GM21619 (cell line): ENCODE measurements at regions not wholly inside any gene's neighbourhood (a gene's known extent, or its start where the extent isn't known, plus 50 kb on each side); places are given as distances from the start of the nearest gene placed in this dataset.
"Not testable (repeated sequence)": the region's sequence is repeated elsewhere in the genome, so short reads cannot be mapped to it uniquely, and the experiment has no call there.

Experiments
- ATAC-seq: cut with Tn5 transposase; IDR thresholded peaks from one replicate; pipeline ENCODE4 v1.9.1; 2021; ENCODE audit not compliant: unreplicated experiment

DNA sequence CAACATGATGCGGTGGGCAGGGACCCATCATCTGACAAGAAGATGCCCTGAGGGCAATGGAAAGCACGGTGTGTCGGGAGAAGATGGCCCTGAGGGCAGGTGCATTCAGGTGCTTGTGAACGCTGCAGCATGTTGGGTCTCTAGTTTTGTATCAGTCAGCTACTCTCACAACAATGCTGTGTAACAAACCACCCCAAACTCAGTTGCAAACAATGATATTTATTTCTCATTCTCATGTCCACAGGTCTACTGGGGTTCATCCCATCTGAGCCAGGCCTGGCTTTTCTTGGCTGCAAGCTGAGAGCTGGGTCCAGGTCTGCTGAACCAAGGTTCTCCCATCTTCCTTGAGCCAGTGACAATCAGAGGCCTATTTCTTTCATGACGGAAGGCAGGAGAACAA, 461.6 kb downstream of the PREX1 start:
- no peak for ATAC-seq

DNA sequence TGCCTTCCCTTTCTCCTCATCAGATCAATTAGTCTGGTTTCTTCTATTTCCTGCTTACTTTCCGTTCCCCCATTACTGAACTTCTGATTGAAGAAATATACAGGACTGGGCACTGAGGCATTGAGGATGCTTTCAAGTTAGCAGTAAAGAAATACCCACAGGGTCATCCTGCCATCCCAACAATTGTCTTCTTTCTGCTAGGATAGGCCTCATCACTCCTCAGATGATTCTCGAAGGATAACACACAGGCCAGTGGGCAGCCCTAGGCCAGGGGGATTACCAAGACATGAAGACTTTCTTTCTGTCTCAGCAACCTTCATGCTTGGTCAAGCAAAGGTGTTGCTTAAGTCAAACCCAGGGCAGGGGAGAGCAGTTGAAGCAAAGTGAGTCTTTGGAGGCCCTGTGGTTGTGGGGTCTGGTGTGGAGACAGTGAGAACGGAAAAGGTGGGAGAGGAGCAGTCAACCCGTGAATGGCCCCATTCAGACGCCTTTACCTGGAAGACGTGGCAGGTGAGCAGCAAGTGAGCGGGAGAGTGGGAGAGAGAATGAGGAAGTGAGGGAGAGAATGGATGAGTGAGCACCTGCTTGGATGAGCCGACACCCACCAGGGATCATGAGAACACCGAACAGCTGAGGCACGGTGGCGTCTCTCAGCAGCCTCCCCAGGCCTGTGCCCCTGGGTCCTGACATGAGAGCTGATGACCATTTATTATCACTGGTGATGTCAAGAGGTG, 462.9 kb downstream of the PREX1 start:
- no peak for ATAC-seq

DNA sequence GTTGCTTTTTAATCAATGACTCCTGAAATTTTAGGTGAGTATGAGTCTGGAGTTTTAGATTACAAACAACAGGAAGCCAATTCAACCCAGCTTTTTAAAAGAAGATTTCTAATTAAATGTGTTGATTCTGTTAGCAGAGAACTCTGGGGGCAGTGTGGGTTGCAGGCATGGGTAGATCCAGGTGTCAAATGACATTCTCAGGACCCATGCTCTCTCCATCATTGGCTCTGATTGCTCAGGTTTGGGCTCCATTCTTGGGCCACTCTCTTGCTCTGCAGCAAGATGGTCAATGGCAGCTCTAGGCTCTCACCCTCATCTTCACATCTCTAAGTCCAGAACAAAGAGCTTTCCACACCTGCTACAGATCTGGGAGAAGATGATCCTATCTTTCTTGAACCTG, 463.7 kb downstream of the PREX1 start:
- no peak for ATAC-seq

DNA sequence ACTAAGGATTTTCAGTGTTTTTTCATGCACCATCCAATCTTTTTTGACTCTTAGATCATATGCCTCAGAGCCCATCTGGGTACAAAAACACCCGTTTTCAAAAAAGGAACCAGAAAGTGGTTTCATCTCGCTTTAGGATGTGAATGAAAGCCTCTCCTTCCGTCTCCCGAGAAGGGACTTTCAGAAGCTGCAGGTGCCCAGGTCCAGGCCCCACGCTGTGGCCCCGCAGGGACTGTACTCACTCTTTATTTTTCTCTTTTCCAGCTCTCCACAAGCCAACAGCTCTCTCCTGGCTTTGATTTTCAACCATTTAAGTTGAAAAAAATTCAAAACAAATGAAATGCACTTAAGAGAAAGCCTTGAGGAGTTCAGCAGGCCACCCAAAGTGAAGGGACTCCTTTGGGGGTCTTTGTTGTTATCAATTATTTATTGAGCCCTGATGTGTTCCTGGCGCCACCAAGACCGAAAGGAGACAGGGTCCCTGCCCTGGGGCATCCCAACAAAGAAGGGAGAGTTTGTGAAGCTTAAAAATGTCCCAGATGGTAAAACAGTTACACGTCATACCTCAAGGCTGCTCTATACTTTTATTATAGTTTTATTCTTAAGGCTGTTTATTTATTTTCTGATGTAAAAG, 467.3 kb downstream of the PREX1 start:
- ATAC-seq = peak; percentile 40

DNA sequence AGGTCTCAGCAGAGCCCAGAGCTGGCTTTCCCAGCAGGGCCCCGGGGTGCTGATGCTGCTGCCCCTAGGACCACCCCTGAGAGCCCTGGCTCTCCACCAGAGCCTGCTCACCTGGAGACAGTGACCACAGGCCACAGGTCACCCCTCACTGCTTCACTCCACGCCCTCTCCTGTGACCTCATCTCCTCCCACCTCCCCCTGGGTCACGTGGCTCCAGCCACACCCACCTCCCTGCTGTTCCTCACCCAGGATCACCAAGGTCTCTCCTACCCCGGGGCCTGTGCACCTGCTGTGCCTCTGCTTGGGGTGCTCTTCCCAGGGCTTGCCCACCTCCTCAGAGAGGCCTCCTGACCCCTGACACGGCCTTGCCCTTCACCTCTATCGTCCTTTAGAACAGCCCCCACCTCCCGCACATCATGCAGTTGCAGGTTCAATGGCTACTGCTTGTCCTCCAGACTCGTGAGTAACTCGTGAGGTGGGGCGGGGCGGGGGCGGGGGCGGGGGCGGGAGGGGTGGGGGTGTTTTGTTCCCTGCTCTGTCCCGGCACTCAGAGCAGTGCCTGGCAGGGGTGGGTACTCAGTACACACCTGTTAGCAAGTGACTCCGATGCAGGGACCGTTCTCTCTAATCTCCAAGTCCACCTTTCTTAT, 468.0 kb downstream of the PREX1 start:
- peak; percentile 50 for ATAC-seq

DNA sequence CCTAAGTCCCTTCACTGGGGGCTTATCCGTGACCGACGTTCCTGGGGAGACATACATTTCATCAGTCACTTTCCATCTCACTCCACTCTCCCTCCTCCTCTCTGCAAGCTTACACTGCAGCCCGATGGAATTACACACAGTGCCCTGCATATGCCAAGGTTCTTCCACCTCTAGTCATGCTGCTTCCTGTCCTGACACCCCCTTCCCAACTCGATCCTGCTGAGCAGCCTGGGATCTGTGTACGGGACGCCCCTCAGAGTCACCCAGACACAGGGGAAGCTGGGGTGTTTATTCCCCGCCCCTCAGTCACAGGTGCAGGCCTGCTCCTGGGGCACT, 468.8 kb downstream of the PREX1 start:
- not testable (repeated sequence) for ATAC-seq

DNA sequence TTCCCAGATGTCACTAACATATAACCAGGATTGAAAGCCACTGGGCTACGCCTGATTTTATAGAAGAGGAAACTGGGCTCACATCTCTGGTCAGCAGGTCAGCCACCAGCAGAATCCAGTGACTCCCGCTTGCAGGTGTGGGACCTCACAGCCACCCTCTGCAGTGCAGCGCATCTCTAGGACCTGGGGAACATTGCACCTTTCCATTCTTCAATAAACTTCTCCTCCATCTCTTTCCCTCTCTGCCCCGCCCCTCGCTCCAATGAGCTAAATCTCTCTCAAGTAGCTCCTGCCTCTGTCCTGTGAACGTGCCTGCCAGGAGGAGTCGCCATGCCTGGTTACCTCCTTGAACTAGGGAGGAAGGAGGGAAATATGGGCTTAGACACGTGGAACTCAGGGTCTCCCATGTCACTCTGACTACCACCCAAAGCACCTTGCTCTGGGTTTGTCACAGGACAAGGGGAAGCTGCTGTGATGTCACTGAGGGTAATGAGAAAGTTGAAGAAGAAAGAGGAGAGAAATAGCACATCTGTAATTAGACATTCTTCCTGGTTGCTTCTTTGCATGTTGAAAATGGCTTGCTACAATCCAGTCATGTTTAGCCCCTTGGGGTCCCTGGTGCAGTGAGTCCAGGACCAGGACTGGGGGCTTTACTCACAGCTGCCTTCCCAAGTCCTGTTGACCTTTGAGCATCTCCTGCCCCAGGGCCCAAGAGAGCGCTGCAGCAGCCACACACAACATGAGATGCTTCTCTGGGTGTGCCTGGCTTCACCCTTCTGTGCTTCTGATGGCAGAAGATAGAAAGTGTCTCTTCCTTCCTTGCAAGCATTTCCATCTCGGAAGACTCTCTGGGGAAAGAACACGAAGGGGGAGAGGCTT, 469.4 kb downstream of the PREX1 start:
- ATAC-seq = no peak

DNA sequence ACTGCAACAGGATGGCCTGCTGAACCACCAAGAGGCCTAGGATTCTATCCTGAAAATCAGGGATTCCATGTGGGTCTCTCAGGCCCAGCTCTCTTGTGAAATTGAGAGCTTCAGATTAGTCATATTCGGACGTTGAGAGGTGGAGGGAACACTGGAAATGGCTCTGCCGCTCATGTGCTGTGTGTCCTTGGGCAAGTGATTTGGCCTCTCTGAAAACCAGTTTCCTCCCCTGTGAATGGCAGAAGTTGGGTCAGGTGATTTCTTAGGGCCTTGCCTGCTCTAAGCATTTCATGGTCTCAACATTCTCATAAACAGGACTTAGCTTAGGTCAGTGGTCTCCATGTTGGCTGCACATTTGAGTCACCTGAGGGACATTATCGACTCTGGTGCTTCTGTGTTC, 470.1 kb downstream of the PREX1 start:
- no peak for ATAC-seq

DNA sequence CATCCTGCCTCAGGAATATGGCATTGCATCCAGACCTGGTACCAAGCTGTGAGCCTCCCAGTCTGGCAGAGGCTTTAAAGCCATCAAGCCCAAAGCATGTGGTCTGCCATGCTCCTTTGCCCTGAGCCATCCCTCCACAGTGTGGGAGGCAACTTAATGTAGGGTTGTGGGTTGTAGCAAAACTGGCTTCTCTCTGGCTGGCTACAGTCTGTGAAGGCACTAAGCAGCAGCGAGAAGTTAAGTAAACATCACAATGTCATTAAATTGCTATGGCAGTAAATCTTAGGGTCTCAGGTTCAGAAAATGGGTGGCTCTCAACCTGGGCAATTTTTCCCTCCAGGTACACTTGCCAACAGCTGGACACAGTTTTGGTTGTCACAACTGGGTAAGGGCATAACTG, 472.9 kb downstream of the PREX1 start:
- ATAC-seq = no peak

DNA sequence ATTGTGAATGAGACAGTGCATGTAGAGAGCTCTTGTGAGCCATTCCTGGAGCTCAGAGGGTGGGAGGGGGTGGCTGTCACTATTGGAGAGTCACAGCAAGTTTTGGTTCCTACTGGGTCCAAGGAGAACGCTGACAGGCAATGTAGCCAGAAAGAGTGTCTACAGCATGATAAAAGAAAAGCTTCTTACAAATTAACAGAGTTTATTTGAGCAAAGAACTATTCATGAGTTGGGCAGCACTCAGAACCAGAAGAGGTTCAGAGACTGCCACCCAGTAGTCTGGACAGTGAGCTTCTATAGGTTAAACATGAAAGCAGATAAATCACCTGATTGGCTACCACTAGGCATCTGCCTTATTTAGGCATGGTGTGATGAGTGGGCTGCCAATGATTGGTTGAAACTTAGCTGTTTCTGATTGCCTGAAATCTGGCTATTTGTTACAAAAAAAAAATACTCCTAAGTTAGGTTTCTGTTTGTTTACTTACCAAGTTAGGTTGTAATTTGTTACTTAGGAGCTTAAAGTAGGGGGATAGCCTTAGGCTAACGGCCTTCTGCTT, 473.4 kb downstream of the PREX1 start:
- no peak for ATAC-seq

DNA sequence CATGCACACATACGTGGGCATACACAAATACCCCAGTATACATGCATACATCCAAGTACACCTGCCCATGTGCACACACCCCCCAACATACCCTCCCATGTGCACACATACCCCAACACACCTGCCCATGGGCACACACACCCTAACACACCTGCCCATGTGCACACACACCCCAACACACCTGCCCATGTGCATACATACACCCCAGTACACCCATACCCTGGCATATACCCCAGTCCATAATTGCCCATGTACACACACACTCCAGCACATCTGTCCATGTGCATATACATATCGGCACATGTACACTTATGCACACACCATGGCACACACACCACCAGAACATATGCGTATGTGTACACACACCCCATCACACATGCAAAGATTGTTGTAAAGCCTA, 475.2 kb downstream of the PREX1 start:
- ATAC-seq = no peak

DNA sequence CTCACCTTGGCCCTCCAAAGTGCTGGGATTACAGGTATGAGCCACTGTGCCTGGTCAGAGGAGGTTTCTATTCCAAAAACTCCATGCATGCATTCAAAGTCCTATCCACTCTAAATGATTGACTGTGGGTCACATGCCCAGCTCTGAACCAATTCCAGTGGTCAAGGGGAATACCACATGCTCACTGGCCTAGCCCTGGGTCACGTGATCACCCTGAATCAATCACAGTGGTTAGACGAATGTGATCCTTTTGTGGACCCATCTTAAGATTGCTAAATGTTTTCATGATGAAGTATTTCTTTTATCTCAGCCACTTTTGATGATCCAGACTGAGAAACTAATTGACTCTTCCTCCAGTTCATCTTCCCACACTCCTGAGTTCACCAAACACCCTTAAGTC, 475.8 kb downstream of the PREX1 start:
- ATAC-seq = no peak

DNA sequence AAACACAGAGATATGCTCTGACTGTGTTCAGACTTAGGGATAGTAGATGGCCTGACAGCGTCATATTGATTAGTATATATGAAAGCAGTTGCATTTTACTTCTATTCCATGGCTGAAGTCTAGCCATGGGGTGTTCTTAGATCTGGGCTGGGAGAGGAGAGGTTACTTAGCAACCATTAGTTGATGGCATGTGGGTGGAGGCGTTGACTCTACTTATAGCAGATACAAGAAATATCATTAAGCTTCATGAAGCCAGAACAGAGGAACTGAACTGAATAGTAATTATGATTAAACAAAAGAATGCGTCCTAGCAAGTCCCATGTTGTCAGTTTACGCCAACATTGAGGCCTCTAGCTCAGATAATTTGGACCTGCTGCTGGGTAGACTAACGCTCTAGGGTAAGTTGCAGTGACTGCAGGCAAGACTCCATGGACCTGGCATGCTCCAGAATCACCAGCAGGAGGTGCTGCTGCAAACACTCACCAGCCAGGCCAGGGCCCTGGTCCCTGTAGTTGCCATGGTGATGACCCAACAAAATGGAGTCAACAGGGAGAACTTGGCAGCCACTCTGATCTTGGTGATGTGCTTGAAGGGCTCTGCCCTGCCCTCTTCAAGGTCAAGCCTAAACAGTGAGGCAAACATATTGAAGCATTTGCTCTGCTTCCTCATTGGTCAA, 477.3 kb downstream of the PREX1 start:
- no peak for ATAC-seq

DNA sequence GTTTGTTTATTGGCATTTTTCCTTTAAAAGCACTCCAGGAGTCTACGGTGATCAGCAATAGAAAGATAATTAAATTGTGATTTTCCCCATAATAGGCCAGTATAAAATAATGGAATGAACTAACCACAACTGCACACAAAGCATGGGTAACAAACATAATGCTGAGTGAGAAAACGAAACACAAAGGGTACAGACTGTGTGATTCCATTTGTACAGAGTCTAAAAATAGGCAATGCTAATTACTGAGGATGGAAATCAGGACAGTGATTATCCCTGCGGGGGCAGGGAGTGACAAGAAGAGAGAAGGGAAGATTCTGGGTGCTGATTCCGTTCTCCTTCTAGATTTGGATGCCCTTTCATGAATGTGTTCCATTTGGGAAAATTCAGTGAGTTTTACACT, 478.1 kb downstream of the PREX1 start:
- ATAC-seq = no peak

DNA sequence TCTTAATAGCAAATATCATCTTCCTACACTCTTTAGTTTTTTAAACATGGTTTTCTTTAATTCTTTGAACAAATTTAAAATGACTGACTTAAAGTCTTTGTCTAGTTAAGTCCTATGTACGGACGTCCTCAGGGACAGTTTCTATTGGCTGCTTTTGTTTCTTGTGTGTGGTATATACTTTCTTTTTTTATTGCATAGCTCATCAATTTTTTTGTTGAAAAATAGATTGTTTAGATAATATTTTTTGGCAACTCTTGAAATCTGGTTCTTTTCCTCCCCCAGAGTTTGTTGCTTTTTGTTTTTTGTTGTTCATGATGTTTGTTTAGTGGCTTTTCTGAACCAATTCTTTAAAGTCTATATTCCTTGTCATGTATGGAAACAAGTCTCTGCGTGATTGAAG, 479.8 kb downstream of the PREX1 start:
- ATAC-seq = no peak

DNA sequence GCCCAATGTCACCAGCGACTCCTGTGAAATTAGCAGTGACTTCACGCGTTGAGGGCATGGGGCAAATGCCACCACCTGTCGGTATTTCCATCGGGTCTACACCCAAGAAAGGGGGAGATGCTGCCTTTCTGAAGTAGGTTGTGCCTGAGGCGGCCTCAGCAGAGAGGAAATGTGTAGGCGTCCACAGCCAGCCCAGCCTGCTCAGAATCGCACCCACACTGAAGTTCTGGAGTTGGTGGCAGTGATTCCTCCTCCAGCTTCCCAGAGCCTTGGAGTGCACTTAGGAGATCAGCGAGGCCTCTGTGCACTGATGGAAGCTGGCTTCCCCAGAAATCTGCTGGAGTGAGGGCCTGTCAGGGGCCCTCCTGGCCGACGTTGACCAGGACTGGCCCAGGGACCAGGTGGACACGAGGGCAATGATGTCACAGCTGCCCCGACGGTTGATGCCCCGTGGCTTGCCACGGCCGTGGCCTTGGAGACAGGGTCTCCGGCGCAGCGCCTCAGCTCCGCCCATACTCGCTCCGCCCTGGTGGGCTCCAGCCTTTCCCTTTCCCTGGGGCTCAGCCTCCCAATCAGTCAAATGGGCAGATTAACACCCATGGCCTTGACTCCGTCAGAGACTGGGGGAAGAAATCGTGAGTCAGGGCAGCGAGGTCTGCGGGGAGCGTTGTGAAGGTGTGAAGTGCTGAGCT, 484.8 kb downstream of the PREX1 start:
- no peak for ATAC-seq

DNA sequence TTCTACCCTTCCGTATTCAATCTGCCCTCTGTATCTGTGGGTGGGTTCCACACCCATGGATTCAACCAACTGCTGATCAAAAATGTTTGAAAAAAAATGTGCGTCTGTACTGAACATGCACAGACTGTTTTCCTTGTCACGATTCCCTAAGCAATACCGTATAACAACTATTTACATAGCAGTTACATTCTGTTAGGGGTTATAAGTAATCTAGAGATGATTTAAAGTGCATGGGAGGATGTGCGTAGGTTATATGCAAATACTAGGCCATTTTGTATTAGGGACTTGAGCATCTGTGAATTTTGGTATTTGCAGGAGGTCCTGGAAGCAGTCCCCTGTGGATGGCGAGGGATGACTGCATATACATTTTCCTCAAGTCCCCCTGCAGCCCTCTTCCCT, 486.9 kb downstream of the PREX1 start:
- no peak for ATAC-seq

DNA sequence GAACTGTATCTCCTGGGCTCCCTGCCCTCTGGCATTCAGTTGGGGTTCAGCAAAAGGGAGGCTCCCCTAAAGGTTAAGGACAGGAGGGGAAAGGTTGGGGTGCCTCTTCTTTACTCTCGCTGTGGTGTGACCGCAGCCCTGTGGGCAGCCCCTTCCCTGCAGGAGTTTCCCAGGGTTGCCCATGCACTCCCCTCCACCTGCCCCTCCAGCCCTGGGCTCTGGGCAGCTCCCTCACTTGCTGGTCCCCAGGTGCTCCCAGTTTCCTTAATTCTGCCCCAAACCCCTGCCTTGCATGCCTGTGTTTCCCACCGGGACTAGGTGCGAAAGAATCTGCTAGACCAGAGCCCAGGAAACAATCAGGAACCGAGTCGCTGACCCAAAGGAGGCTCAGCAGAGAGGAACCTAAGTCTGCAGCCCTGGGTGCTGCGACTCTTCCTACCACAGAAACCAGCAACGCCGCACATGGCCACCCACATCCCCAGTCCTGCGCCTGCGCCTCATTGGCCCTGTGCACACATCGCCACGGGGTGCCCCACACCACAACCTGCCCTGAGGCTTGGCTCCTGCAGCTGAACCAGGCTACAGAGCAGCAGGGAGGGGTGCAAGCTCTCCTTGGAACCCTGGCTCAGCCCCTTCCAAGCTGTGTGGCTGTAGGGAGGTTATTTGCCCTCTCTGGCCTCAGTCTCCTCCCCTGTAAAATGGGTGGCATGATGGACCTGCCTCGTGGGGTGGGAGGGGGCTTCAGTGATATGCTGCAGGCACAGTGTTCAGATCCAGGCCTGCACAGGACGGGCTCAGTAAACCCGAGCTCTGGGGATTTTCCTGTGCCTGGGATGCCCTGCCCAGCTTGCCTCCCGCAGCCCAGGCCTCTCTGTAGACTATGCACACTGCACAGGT, 487.6 kb downstream of the PREX1 start:
- no peak for ATAC-seq
